ENCODE measurements at regions not wholly inside any gene's neighbourhood (a gene's known extent, or its start where the extent isn't known, plus 50 kb on each side); places are given as distances from the start of the nearest gene placed in this dataset.

GRCh38 chr1:207223162-207223561 is 98.3 kb upstream of the CD55 start:
- TF ChIP-seq BHLHE40 (IDR thresholded peaks at IDR 0.05; ENCODE audit: low read depth, low read length) (no peak), CTCF (conservative IDR thresholded peaks at IDR 0.05; ENCODE audit: low read depth, low read length) (no peak), POLR2A (IDR thresholded peaks at IDR 0.05; ENCODE audit: low read depth, low read length) (no peak), MXI1 (IDR thresholded peaks at IDR 0.05; ENCODE audit: borderline replicate concordance, low read depth, low read length) (no peak), RAD21 (IDR thresholded peaks at IDR 0.05; ENCODE audit: low read length) (no peak), ELK1 (IDR thresholded peaks at IDR 0.05; ENCODE audit: borderline replicate concordance, low read depth, low read length) (no peak), RFX5 (IDR thresholded peaks at IDR 0.05; ENCODE audit: low read depth, low read length) (no peak), MAZ (IDR thresholded peaks at IDR 0.05; ENCODE audit: borderline replicate concordance, low read depth, low read length) (no peak), CEBPB (IDR thresholded peaks at IDR 0.05; ENCODE audit: low read depth, low read length) (no peak), SMC3 (IDR thresholded peaks at IDR 0.05; ENCODE audit: low read depth, low read length) (no peak)
